DOHH2 (cell line): ENCODE measurements at regions not wholly inside any gene's neighbourhood (a gene's known extent, or its start where the extent isn't known, plus 50 kb on each side); places are given as distances from the start of the nearest gene placed in this dataset.
"Not testable (repeated sequence)": the region's sequence is repeated elsewhere in the genome, so short reads cannot be mapped to it uniquely, and the experiment has no call there.

ENCODE experiments used
- EZH2phosphoT487 ChIP-seq: fragments of 200-600 bp; sonication (generic); IDR thresholded peaks from 2 replicates; pipeline ENCODE4 v1.6.1; 2017; ENCODE audit warnings: borderline replicate concordance, mild to moderate bottlenecking, antibody characterized with exemption, low read length, moderate library complexity, mixed read lengths
- TF ChIP-seq, protein P1 (sequence below): fragments of 200-600 bp; sonication (generic); IDR thresholded peaks from one replicate; pipeline ENCODE4 v1.5.1; 2014; ENCODE audit warnings: antibody characterized with exemption, mild to moderate bottlenecking, low read depth, low read length; ENCODE audit not compliant: poor library complexity, severe bottlenecking

DNA sequence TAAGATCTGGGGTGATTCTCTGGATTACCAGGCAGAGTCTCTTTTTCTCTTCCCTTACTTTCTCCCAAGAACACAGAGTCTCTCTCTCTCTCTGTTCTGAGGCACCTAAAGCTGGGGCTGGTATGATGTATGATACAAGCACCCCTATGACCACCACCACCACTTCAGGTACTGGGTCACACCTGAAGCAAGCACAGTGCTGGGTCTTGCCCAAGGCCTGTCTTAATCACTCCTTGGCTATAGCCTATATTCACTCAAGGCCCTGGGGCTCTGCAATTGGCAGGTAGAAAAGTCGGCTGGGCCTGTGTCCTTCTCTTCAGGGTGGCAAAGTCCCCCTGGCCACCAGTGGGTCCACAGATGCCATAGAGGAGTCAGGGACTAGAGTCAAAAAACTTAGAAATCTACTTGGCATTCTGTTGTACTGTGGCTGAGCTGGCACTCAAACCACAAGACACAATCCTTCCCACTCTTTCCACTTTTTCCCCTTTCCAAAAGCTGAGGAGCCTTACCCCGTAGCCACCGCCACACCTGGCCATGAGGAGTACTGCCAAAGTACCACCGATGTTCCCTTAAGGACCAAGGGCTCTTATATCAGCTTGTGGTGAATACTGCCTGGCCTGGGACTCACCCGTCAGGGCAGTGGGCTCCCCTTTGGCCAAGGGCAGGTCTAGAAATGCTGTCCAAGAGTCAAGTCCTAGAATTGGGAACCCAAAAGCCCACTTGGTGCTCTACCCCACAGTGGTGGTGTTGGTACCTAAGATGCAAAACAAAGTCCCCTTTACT is 159.2 kb downstream of the POTEM start:
- TF ChIP-seq, protein P1, sequence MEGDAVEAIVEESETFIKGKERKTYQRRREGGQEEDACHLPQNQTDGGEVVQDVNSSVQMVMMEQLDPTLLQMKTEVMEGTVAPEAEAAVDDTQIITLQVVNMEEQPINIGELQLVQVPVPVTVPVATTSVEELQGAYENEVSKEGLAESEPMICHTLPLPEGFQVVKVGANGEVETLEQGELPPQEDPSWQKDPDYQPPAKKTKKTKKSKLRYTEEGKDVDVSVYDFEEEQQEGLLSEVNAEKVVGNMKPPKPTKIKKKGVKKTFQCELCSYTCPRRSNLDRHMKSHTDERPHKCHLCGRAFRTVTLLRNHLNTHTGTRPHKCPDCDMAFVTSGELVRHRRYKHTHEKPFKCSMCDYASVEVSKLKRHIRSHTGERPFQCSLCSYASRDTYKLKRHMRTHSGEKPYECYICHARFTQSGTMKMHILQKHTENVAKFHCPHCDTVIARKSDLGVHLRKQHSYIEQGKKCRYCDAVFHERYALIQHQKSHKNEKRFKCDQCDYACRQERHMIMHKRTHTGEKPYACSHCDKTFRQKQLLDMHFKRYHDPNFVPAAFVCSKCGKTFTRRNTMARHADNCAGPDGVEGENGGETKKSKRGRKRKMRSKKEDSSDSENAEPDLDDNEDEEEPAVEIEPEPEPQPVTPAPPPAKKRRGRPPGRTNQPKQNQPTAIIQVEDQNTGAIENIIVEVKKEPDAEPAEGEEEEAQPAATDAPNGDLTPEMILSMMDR: not testable (repeated sequence)
- TF ChIP-seq EZH2phosphoT487: not testable (repeated sequence)
